Gastroesophageal sphincter (tissue), 3 donors: ENCODE measurements at regions not wholly inside any gene's neighbourhood (a gene's known extent, or its start where the extent isn't known, plus 50 kb on each side); places are given as distances from the start of the nearest gene placed in this dataset.

ENCODE experiments used
- CTCF ChIP-seq, 4 experiments: fragments of 200-600 bp in 2 of 4; fragments of 450-650 bp in 2 of 4; sonication (generic) in 1 of 4; IDR thresholded peaks; one replicate each; pipeline ENCODE4 v1.5.1; 2017 to 2019; ENCODE audit warnings: antibody characterized with exemption in 4 of 4, mild to moderate bottlenecking in 2 of 4, moderate library complexity in 2 of 4
- POLR2A ChIP-seq, 2 donors: fragments of 450-650 bp; IDR thresholded peaks; one replicate each; pipeline ENCODE4 v1.6.1; 2017; ENCODE audit warnings: antibody characterized with exemption in 2 of 2, mild to moderate bottlenecking in 2 of 2, moderate library complexity in 1 of 2

DNA sequence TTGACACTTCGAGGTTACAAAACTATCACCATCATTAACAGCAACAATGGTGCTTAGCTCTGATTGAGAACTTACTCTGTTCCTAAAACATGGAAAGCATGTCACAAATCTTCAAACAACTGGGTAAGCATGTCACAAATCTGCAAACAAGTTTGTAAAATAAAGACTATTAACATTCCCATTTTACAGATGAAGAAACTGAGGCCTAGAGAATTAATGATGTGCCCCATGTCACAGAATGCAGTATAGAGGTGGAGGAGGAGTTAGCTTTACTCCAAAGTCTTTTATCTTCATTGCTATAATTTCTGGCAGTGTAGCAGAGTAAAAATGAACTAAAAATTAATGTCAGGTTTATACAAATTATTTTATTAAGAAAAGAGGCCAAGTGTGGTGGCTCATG lies 73.4 kb downstream of the NR2F2 start:
- no peak for TF ChIP-seq CTCF (IDR thresholded peaks at IDR 0.05)
- TF ChIP-seq POLR2A (IDR thresholded peaks at IDR 0.05): no peak
